Mesenchymal stem cell (in vitro differentiated cells and primary cell): ENCODE measurements at regions not wholly inside any gene's neighbourhood (a gene's known extent, or its start where the extent isn't known, plus 50 kb on each side); places are given as distances from the start of the nearest gene placed in this dataset.
"Not testable (repeated sequence)": the region's sequence is repeated elsewhere in the genome, so short reads cannot be mapped to it uniquely, and the experiment has no call there.

ENCODE experiments used
- DNase-seq: peaks from one replicate; pipeline ENCODE4 v3.0.0-alpha.2; 2013
- H2AFZ ChIP-seq: one replicate; pipeline ENCODE4 v1.6.1; 2013; ENCODE audit warnings: low read depth, mild to moderate bottlenecking, control low read depth, inconsistent platforms, low read length, moderate library complexity
- H2AK5ac ChIP-seq: 2 replicates; pipeline ENCODE4 v1.6.1; 2013; ENCODE audit warnings: low read length, moderate library complexity, mild to moderate bottlenecking, inconsistent platforms; ENCODE audit not compliant: severe bottlenecking
- H2BK120ac ChIP-seq: one replicate; pipeline ENCODE4 v1.6.1; 2013; ENCODE audit warnings: low read depth, mild to moderate bottlenecking, inconsistent platforms, low read length, moderate library complexity
- H2BK12ac ChIP-seq, 2 experiments: one replicate each; pipeline ENCODE4 v1.6.1; 2013; ENCODE audit warnings: inconsistent platforms in 2 of 2, low read length in 2 of 2, mild to moderate bottlenecking in 2 of 2, moderate library complexity in 2 of 2, control low read depth in 1 of 2
- H2BK15ac ChIP-seq: one replicate; pipeline ENCODE4 v1.6.1; 2013; ENCODE audit warnings: mild to moderate bottlenecking, low read depth, inconsistent platforms; ENCODE audit not compliant: poor library complexity, severe bottlenecking
- H2BK5ac ChIP-seq: 2 replicates; pipeline ENCODE4 v1.6.1; 2013; ENCODE audit warnings: low read depth, mild to moderate bottlenecking, low read length, control low read depth, inconsistent platforms; ENCODE audit not compliant: poor library complexity, severe bottlenecking
- H3K14ac ChIP-seq, 2 experiments: one replicate each; pipeline ENCODE4 v1.6.1; 2013; ENCODE audit warnings: inconsistent platforms in 2 of 2, low read length in 2 of 2, control low read depth in 1 of 2, mild to moderate bottlenecking in 1 of 2, moderate library complexity in 1 of 2
- H3K18ac ChIP-seq, 2 experiments: one replicate each; pipeline ENCODE4 v1.6.1; 2013; ENCODE audit warnings: inconsistent platforms in 2 of 2, low read length in 2 of 2, control low read depth in 1 of 2, low read depth in 1 of 2, mild to moderate bottlenecking in 1 of 2
- H3K23ac ChIP-seq, 2 experiments: one replicate each; pipeline ENCODE4 v1.6.1; 2013; ENCODE audit warnings: inconsistent platforms in 2 of 2, low read length in 2 of 2, mild to moderate bottlenecking in 2 of 2, moderate library complexity in 2 of 2, control low read depth in 1 of 2
- H3K27ac ChIP-seq: 2 replicates; pipeline ENCODE4 v1.5.1; 2013; ENCODE audit warnings: mild to moderate bottlenecking, moderate library complexity, low read length, control low read depth, inconsistent platforms; ENCODE audit not compliant: poor library complexity, severe bottlenecking
- H3K27me3 ChIP-seq, 2 experiments: 2 replicates each; pipeline versions ENCODE4 v1.6.1 to v1.7.0; 2013; ENCODE audit warnings: low read length in 2 of 2, mild to moderate bottlenecking in 2 of 2, moderate library complexity in 2 of 2, control low read depth in 1 of 2, inconsistent platforms in 1 of 2; ENCODE audit not compliant: control insufficient read depth in 1 of 2, insufficient read depth in 1 of 2
- H3K36me3 ChIP-seq, 2 experiments: 2 replicates each; pipeline versions ENCODE4 v1.6.1 to v1.7.0; 2013; ENCODE audit warnings: low read length in 2 of 2, control low read depth in 1 of 2, inconsistent platforms in 1 of 2, low read depth in 1 of 2, mild to moderate bottlenecking in 1 of 2; ENCODE audit not compliant: insufficient read depth in 2 of 2, control insufficient read depth in 1 of 2
- H3K4ac ChIP-seq, 2 experiments: one replicate each; pipeline ENCODE4 v1.6.1; 2013; ENCODE audit warnings: inconsistent platforms in 2 of 2, low read length in 2 of 2, mild to moderate bottlenecking in 2 of 2, moderate library complexity in 2 of 2, control low read depth in 1 of 2, low read depth in 1 of 2
- H3K4me1 ChIP-seq: 2 replicates; pipeline ENCODE4 v1.6.1; 2013; ENCODE audit warnings: low read depth, low read length, control low read depth; ENCODE audit not compliant: control insufficient read depth, insufficient read depth
- H3K4me2 ChIP-seq: 2 replicates; pipeline ENCODE4 v1.6.1; 2013; ENCODE audit warnings: low read length, mild to moderate bottlenecking, inconsistent platforms; ENCODE audit not compliant: poor library complexity, severe bottlenecking
- H3K4me3 ChIP-seq, 2 experiments: 2 replicates each; pipeline versions ENCODE4 v1.5.1 to v1.7.0; 2013; ENCODE audit warnings: low read length in 2 of 2, mild to moderate bottlenecking in 2 of 2, control low read depth in 1 of 2, low read depth in 1 of 2; ENCODE audit not compliant: insufficient read depth in 1 of 2
- H3K79me1 ChIP-seq: replicated peaks from 2 replicates; pipeline ENCODE4 v1.6.1; 2013; ENCODE audit warnings: mild to moderate bottlenecking, control low read depth, low read length, inconsistent platforms; ENCODE audit not compliant: poor library complexity, severe bottlenecking
- H3K9ac ChIP-seq: 2 replicates; pipeline ENCODE4 v1.7.0; 2013; ENCODE audit warnings: mild to moderate bottlenecking, low read length, moderate library complexity
- H3K9me3 ChIP-seq: 2 replicates; pipeline ENCODE4 v1.7.0; 2013; ENCODE audit warnings: mild to moderate bottlenecking, low read length; ENCODE audit not compliant: control insufficient read depth
- H4K8ac ChIP-seq: one replicate; pipeline ENCODE4 v1.6.1; 2013; ENCODE audit warnings: inconsistent platforms, mild to moderate bottlenecking, low read length, moderate library complexity
- H4K91ac ChIP-seq: one replicate; pipeline ENCODE4 v1.6.1; 2013; ENCODE audit warnings: mild to moderate bottlenecking, low read length, inconsistent platforms
- WGBS: methylation state at CpG from one replicate; pipeline ENCODE4 v1.1.7; 2013; ENCODE audit warnings: mixed read lengths; 5-methylcytosine and 5-hydroxymethylcytosine counted together

DNA sequence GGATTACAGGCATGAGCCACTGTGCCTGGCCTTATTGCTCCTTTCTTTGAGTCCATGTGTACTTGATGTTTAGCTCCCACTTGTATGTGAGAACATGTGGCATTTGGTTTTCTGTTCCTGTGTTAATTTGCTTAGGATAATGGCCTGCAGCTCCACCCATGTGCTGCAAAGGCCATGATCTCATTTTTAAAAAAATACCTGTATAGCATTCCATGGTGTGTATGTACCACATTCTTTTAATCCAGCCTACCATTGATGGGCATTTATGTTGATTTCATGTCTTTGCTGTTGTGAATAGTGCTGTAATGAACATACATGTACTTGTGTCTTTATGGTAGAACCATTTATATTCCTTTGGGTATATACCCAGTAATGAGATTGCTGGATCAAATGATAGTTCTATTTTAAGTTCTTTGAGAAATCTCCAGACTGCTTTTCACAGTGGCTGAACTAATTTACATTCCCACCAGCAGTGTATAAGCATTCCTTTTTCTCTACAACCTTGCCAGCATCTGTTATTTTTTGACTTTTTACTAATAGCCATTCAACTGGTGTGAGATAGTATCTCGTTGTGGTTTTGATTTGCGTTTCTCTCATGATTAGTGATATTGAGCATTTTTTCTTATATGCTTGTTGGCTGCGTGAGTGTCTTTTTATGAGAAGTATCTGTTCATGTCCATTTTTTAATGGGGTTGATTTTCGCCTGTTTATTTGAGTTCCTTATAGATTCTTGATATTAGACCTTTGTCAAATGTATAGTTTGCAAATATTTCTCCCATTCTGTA lies 136.4 kb upstream of the SPRED2 start:
- not testable (repeated sequence) for H3K18ac ChIP-seq, H2BK5ac ChIP-seq, DNase-seq, H3K4me3 ChIP-seq, H3K14ac ChIP-seq, H3K4me1 ChIP-seq, H4K8ac ChIP-seq, H2BK12ac ChIP-seq, H3K27ac ChIP-seq, H4K91ac ChIP-seq, H3K79me1 ChIP-seq, H3K9me3 ChIP-seq, H3K9ac ChIP-seq, H3K27me3 ChIP-seq, H3K4ac ChIP-seq, H3K4me2 ChIP-seq, H3K36me3 ChIP-seq, H2AFZ ChIP-seq, H3K23ac ChIP-seq, H2AK5ac ChIP-seq, H2BK120ac ChIP-seq, H2BK15ac ChIP-seq
- 97% methylated on average over 3 of the region's 4 CpGs for WGBS

DNA sequence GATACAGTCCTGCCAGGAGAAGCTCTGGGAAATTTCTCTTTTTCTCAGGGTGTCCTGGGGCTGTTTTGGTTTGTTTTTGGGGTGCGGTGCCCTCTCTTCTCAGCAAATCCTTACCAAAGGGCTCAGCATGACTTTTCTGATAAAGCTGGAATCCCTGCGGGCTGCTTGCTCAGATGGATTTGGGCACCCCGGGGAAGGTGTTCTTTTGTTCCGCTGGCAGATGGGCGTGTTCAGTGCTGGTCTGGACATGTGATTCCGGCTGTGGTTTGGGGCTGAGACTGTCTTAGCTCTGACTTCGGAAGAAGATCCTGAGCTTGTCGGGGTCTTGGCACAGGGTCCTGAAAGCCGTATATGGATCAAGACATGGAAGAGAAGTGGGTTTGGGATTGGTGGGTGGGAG lies 134.2 kb upstream of the SPRED2 start:
- Histone ChIP-seq H2BK5ac (no peak overlapping the region), H4K91ac (no peak overlapping the region), H4K8ac (no peak overlapping the region), H3K18ac (no peak overlapping the region), H3K4me2 (no peak overlapping the region), H3K9me3 (no peaks in the 10 kb centered on the region), H2AFZ (no peak overlapping the region), H3K4me1 (peaks cover 3% of the 10 kb centered on the region), H3K14ac (no peak overlapping the region), H3K27me3 (no peaks in the 10 kb centered on the region), H2BK15ac (no peak overlapping the region), H2BK120ac (no peak overlapping the region), H3K23ac (no peak overlapping the region), H3K4ac (no peak overlapping the region), H3K36me3 (no peaks in the 10 kb centered on the region), H3K27ac (no peak overlapping the region), H3K9ac (peak overlapping the region; percentile 83), H3K4me3 (peak overlapping the region in 1 of 2 experiments; percentile 62), H2AK5ac (peak overlapping the region; percentile 82), H3K79me1 (no peaks in the 10 kb centered on the region), H2BK12ac (peak overlapping the region in 1 of 2 experiments; percentile 10)
- no peak for DNase-seq
- WGBS, result 74% methylated on average over 9 of the region's 9 CpGs

- Histone ChIP-seq H3K4me1 (peaks cover 3% of the 10 kb centered on the region), H3K4ac (no peak overlapping the region), H3K79me1 (no peaks in the 10 kb centered on the region), H3K14ac (no peak overlapping the region), H2BK5ac (no peak overlapping the region), H2AK5ac (no peak overlapping the region), H2AFZ (no peak overlapping the region), H3K27ac (no peak overlapping the region), H3K4me3 (no peak overlapping the region), H3K23ac (no peak overlapping the region), H3K27me3 (no peaks in the 10 kb centered on the region), H3K9ac (no peak overlapping the region), H4K8ac (no peak overlapping the region), H2BK12ac (peak overlapping the region in 1 of 2 experiments; percentile 32), H3K36me3 (no peaks in the 10 kb centered on the region), H4K91ac (peak overlapping the region; percentile 82), H2BK120ac (no peak overlapping the region), H3K18ac (no peak overlapping the region), H2BK15ac (no peak overlapping the region), H3K4me2 (no peak overlapping the region), H3K9me3 (no peaks in the 10 kb centered on the region)
- WGBS, result 97% methylated on average over 8 of the region's 8 CpGs
- no peak for DNase-seq
Measured at GRCh38 chr2:65565681-65566080, 133.3 kb upstream of the SPRED2 start.

DNA sequence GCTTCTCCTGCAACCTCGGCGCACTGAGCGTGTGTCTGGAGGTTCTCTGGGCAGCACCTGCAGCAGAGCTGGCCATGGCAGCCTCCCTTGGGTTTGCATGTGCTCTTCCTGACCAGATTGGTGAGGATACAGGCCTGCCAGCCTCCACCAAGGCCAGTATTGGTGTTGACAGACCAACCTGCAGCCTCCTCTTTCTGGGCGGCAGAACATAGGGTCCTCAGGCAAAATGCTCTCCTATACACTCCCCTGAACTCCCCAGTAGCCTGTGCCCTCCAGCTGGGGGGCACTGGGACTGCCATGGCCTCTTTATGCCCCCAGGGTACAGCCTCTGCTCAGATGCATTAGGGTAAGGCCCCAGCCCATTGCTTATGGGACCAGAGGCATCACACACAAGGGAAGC lies 131.9 kb upstream of the SPRED2 start:
- Histone ChIP-seq H4K8ac (peak overlapping the region; percentile 7), H2AFZ (no peak overlapping the region), H3K27me3 (no peaks in the 10 kb centered on the region), H3K14ac (no peak overlapping the region), H2BK120ac (no peak overlapping the region), H3K27ac (no peak overlapping the region), H2BK5ac (no peak overlapping the region), H3K9ac (no peak overlapping the region), H2AK5ac (no peak overlapping the region), H3K4me2 (no peak overlapping the region), H4K91ac (no peak overlapping the region), H3K4ac (peak overlapping the region in 1 of 2 experiments; percentile 15), H2BK15ac (no peak overlapping the region), H3K79me1 (no peaks in the 10 kb centered on the region), H3K18ac (peak overlapping the region in 1 of 2 experiments; percentile 37), H3K4me1 (peaks cover 3% of the 10 kb centered on the region), H3K4me3 (no peak overlapping the region), H3K9me3 (no peaks in the 10 kb centered on the region), H3K36me3 (no peaks in the 10 kb centered on the region), H3K23ac (peak overlapping the region in 1 of 2 experiments; percentile 42), H2BK12ac (peak overlapping the region in 1 of 2 experiments; percentile 39)
- 96% methylated on average over 4 of the region's 4 CpGs for whole genome bisulfite sequencing
- DNase-seq, result no peak
